DND-41 (cell line): ENCODE measurements at regions not wholly inside any gene's neighbourhood (a gene's known extent, or its start where the extent isn't known, plus 50 kb on each side); places are given as distances from the start of the nearest gene placed in this dataset.

Source experiments
- ATAC-seq: fragments of 200-7000 bp; cut with Tn5 transposase; 3 replicates; pipeline ENCODE4 v1.9.1; 2021; ENCODE audit warnings: low read depth; ENCODE audit not compliant: insufficient read depth
- DNase-seq: peaks from one replicate; pipeline ENCODE4 v3.0.0-alpha.2; 2020
- H2AFZ ChIP-seq: 2 replicates; pipeline ENCODE4 v1.6.0; 2012; ENCODE audit warnings: low read depth, low read length
- H3K27ac ChIP-seq: 2 replicates; pipeline ENCODE4 v1.5.1; 2012; ENCODE audit warnings: low read length, inconsistent platforms
- H3K27me3 ChIP-seq: fragments of 200-600 bp; sonication (generic); 2 replicates; pipeline ENCODE4 v1.6.0; 2012; ENCODE audit warnings: low read length, mild to moderate bottlenecking, inconsistent platforms; ENCODE audit not compliant: insufficient read depth, poor library complexity
- H3K36me3 ChIP-seq: 2 replicates; pipeline ENCODE4 v1.5.1; 2012; ENCODE audit warnings: low read length, inconsistent platforms; ENCODE audit not compliant: insufficient read depth
- H3K4me1 ChIP-seq: 2 replicates; pipeline ENCODE4 v1.5.1; 2012; ENCODE audit warnings: mild to moderate bottlenecking, low read length; ENCODE audit not compliant: insufficient read depth
- H3K4me2 ChIP-seq: 2 replicates; pipeline ENCODE4 v1.6.0; 2012; ENCODE audit warnings: mild to moderate bottlenecking, moderate library complexity, low read length, inconsistent platforms; ENCODE audit not compliant: insufficient read depth
- H3K4me3 ChIP-seq, 2 experiments: fragments of 200-600 bp in 1 of 2; shearing (Covaris generic) in 1 of 2; 2 replicates each; pipeline ENCODE4 v1.5.1; 2012 to 2016; ENCODE audit warnings: inconsistent platforms in 2 of 2, low read length in 2 of 2, mild to moderate bottlenecking in 2 of 2, low read depth in 1 of 2, moderate library complexity in 1 of 2
- H3K79me2 ChIP-seq: 2 replicates; pipeline ENCODE4 v1.6.0; 2012; ENCODE audit warnings: low read length, inconsistent platforms; ENCODE audit not compliant: insufficient read depth
- H3K9ac ChIP-seq: 2 replicates; pipeline ENCODE4 v1.6.0; 2012; ENCODE audit warnings: low read depth, mild to moderate bottlenecking, inconsistent platforms, low read length, moderate library complexity
- H3K9me3 ChIP-seq: 2 replicates; pipeline ENCODE4 v1.5.1; 2012; ENCODE audit warnings: low read length, moderate library complexity, mild to moderate bottlenecking, inconsistent platforms; ENCODE audit not compliant: insufficient read depth, severe bottlenecking
- H4K20me1 ChIP-seq: 2 replicates; pipeline ENCODE4 v1.6.0; 2012; ENCODE audit warnings: low read length; ENCODE audit not compliant: insufficient read depth
- CTCF ChIP-seq: IDR thresholded peaks from 2 replicates; pipeline ENCODE4 v1.5.1; 2012; ENCODE audit warnings: borderline replicate concordance, low read length, moderate library complexity, mild to moderate bottlenecking; ENCODE audit not compliant: poor library complexity, severe bottlenecking; ENCODE audit errors: extremely low read depth
- EZH2 ChIP-seq: IDR thresholded peaks from 3 replicates; pipeline ENCODE4 v1.6.1; 2012; ENCODE audit warnings: borderline replicate concordance, low read depth, mild to moderate bottlenecking, moderate library complexity, low read length, inconsistent platforms; ENCODE audit not compliant: severe bottlenecking

- no peak overlapping the region for H2AFZ ChIP-seq
- H3K36me3 ChIP-seq: no peaks in the 10 kb centered on the region
- ATAC-seq (no peak), DNase-seq (no peak)
- H3K9ac ChIP-seq: no peak overlapping the region
- H3K9me3 ChIP-seq: no peaks in the 10 kb centered on the region
- no peak for TF ChIP-seq CTCF
- TF ChIP-seq EZH2: no peak
- H3K4me3 ChIP-seq: no peak overlapping the region
- no peaks in the 10 kb centered on the region for H3K79me2 ChIP-seq
- H3K27ac ChIP-seq: no peak overlapping the region
- no peaks in the 10 kb centered on the region for H3K4me1 ChIP-seq
- no peaks in the 10 kb centered on the region; the same call in none of the 2 replicates for H4K20me1 ChIP-seq
- H3K27me3 ChIP-seq: peaks cover 8% of the 10 kb centered on the region
- H3K4me2 ChIP-seq: no peak overlapping the region
These were observed 925.4 kb downstream of the BRD1 start for GRCh38 chr22:48902001-48902869.

GRCh38 chr22:48901324-48901723, 926.3 kb downstream of the BRD1 start:
- H3K79me2 ChIP-seq: no peaks in the 10 kb centered on the region
- ATAC-seq (no peak), DNase-seq (no peak)
- H4K20me1 ChIP-seq: no peaks in the 10 kb centered on the region; the same call in none of the 2 replicates
- peaks cover 4% of the 10 kb centered on the region for H3K27me3 ChIP-seq
- H3K9me3 ChIP-seq: no peaks in the 10 kb centered on the region
- H3K4me2 ChIP-seq: no peak overlapping the region
- TF ChIP-seq CTCF (no peak), EZH2 (no peak)
- no peak overlapping the region for H2AFZ ChIP-seq
- no peaks in the 10 kb centered on the region for H3K36me3 ChIP-seq
- no peak overlapping the region for H3K9ac ChIP-seq
- no peak overlapping the region for H3K4me3 ChIP-seq
- no peaks in the 10 kb centered on the region for H3K4me1 ChIP-seq
- no peak overlapping the region for H3K27ac ChIP-seq

- no peak overlapping the region for H3K27ac ChIP-seq
These were observed 927.0 kb downstream of the BRD1 start for GRCh38 chr22:48900626-48901025.

More at GRCh38 chr22:48900626-48901025, 927.0 kb downstream of the BRD1 start:
- Histone ChIP-seq H3K36me3 (no peaks in the 10 kb centered on the region), H3K79me2 (no peaks in the 10 kb centered on the region), H2AFZ (no peak overlapping the region), H4K20me1 (peaks cover 4% of the 10 kb centered on the region), H3K9ac (no peak overlapping the region), H3K27me3 (peaks cover 3% of the 10 kb centered on the region), H3K4me1 (no peaks in the 10 kb centered on the region), H3K9me3 (no peaks in the 10 kb centered on the region), H3K4me3 (no peak overlapping the region), H3K4me2 (no peak overlapping the region)
- no peak for TF ChIP-seq CTCF
- TF ChIP-seq EZH2: no peak
- no peak for DNase-seq
- no peak for ATAC-seq
